SU-DHL-6 (cell line): ENCODE measurements at regions not wholly inside any gene's neighbourhood (a gene's known extent, or its start where the extent isn't known, plus 50 kb on each side); places are given as distances from the start of the nearest gene placed in this dataset.

Experiments
- CTCF ChIP-seq: fragments of 200-600 bp; sonication (generic); IDR thresholded peaks from one replicate; pipeline ENCODE4 v1.5.1; 2017; ENCODE audit warnings: antibody characterized with exemption, mild to moderate bottlenecking, low read length, moderate library complexity; ENCODE audit not compliant: insufficient read depth, poor library complexity, severe bottlenecking
- EZH2phosphoT487 ChIP-seq: fragments of 200-600 bp; sonication (generic), shearing (Covaris generic); conservative IDR thresholded peaks from 2 replicates; pipeline ENCODE4 v1.6.1; 2018; ENCODE audit warnings: mild to moderate bottlenecking, antibody characterized with exemption, low read length, moderate library complexity, mixed read lengths

- TF ChIP-seq CTCF (no peak), EZH2phosphoT487 (no peak)
Observed at GRCh38 chr1:101165532-101165931, 71.3 kb upstream of the S1PR1 start.
